SH-SY5Y (cell line): ENCODE measurements at regions not wholly inside any gene's neighbourhood (a gene's known extent, or its start where the extent isn't known, plus 50 kb on each side); places are given as distances from the start of the nearest gene placed in this dataset.

Experiments
- GATA2 ChIP-seq: IDR thresholded peaks from 2 replicates; pipeline ENCODE4 v1.6.1; 2011; ENCODE audit warnings: mild to moderate bottlenecking, low read depth, low read length
- GATA3 ChIP-seq: IDR thresholded peaks from 2 replicates; pipeline ENCODE4 v1.6.1; 2011; ENCODE audit warnings: low read depth, mild to moderate bottlenecking, low read length, moderate library complexity

DNA sequence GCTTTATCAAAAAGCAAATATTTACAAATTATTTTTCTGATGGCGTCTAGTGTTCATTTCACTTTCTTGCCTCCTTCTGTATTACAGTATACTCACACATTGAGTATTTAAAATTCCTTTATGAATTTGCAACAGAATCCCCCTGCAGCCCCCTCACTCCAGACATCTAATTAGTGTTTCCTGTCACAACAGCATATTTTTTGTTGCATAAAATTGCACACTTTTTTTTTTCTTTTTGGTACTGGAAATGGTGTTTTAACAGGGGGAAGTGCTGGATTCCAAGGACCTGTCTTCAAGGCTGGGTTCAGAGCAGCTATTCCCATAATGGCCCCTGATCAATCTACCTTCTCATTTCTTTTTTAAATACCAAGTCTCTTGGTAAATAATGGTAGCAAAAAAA is 184.3 kb upstream of the HMCN1 start:
- TF ChIP-seq GATA3 (no peak), GATA2 (no peak)

DNA sequence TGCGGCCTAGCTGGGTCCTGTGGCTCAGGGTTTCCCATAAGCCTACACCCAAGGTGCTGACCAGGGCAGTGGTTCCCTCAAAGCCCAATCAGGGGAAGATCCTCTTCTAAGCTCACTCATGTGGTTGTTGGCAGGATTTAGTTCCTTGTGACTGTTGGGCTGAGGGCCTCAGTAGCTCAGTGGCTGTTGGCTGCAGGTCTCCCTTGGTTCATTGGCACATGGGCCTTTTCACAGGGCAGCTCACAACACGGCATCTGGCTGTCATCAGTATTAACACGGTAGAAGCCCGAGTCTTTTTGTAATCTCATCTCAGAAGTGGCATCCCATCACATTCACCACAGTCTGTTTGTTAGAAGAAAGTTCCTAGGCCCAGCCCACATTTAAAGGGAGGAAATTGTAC is 188.2 kb upstream of the HMCN1 start:
- TF ChIP-seq GATA3 = no peak
- no peak for TF ChIP-seq GATA2

DNA sequence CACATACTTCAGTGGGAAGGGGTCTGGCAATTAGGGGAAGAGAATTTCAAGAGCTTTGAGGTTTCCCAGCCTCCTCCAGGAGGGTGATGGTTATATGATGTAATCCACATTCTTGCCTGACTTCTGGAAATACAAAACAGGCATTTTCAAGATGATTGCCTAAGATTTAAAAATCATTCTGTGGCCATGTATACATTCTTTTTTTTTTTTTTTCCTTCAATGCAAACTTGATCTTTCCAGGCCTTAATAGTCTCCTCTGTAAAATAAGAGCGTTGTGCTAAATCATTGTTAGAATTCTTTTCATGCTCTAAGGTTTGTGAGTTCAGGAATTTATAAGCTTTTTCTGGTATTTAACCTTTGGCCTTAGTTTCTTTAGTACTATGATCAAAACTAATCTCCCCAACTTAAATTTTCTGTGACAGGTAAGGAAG is 192.3 kb upstream of the HMCN1 start:
- no peak for TF ChIP-seq GATA3
- TF ChIP-seq GATA2 = no peak

DNA sequence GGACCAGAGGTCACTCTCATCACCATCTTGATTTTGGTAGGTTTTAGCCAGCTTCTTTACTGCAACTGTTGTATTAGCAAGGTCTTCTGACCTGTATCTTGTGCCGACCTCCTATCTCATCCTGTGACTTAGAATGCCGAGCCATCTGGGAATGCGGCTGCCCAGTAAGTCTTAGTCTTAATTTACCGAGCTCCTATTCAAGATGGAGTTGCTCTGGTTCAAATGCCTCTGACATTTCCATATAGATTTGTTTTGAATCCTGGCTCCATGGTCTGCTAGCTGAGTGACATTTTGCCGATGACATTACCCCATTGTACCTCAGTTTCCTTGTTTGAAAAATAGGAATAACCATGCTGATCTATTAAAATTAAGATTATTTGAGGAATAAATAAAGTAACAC is 193.9 kb upstream of the HMCN1 start:
- TF ChIP-seq GATA3 (no peak), GATA2 (no peak)

DNA sequence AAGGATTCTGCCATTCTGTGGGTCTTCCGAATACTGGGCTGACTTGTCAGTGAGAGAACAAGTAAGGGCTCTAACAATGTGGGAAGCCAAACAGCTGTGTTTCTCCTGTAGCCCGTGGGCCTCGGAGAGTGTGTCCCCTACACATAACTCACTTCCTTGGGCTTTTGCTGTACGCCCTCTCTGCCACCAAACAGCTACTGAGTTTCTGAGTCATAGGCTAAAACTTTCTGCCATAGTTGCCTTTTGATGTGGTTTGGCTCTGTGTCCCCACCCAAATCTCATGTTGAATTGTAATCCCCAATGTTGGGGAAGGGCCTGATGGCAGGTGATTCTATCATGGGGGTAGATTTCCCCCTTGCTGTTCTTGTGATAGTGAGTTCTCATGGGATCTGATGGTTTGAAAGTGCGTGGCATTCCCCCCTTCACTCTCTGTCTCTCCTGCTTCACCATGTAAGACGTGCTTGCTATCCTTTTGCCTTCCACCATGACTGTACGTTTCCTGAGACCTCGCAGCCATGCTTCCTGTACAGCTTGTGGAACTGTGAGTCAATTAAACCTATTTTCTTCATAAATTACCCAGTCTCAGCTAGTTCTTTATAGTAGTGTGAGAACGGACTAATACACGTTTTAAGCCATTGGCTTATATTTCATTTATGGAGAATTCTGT is 194.8 kb upstream of the HMCN1 start:
- TF ChIP-seq GATA2 (no peak), GATA3 (no peak)

DNA sequence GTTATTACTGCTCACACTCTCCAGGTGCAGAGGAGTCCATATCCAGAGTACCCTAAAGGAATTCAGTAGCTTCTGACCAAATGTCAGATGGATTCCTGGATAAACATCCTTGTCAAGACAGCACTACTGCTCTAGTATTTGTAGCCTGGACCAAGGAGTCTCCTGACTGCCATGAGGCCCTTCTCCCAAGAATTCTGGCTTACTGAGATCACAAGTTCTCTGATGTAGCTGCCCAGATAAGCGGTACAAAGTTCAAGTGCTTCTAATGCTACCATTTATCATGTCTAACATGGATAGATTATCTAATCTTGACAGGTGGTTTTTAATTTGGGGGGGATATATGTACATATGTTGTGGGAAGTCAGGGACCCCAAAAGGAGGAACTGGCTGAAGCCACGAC is 196.6 kb upstream of the HMCN1 start:
- TF ChIP-seq GATA2 (no peak), GATA3 (no peak)

DNA sequence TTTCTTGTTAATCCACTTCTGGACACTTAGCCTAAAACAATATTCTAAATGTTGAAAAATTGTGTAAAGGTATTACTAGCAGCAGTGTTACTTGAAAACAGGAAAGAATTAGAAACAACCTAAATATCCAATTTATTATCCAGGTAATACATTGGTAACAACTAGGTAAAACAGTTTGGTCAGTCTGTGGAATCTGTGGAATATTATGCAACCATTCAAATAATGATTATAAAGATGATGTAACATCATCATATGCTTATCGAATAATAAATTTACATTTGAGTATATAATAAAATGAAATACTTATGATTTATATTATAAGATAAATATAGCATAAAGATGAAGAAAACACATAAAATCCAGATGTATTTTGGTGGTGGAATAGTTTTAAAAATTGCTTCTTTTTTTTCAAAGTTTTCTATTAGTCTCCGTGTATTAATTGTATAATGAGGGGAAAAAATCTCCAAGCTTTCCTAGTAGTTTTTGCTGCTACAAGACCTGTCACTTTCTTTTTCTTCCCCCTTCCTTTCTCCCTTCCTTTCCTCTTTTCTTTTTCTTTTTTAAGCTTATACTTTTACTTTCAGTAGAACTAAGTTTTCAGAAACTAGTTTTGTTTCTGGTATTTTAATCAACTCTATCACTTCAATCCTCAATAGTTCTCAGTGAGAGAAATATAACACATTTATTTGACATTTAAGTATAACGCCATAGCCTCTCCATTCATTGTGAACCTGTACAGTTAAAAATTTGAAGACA is 197.8 kb upstream of the HMCN1 start:
- TF ChIP-seq GATA3 (no peak), GATA2 (no peak)

DNA sequence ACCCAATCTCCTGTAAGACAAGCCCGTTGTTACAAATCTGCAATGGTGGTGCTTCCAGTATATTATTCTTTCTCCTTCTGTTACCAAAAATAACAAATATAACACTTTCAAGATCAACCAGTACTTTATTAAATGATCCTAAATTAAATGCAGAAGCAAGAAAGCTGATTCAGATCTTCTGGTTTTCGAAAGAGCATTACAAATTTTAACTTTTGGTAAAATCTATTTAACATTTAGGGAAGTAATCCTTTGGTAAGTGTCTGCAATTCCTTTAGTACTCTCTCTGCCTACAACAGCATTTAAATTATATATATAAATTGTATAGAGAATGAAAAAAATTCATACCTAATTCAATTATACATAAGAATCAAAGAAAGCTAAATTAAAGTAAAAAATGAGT is 198.6 kb upstream of the HMCN1 start:
- no peak for TF ChIP-seq GATA2
- TF ChIP-seq GATA3 = no peak

DNA sequence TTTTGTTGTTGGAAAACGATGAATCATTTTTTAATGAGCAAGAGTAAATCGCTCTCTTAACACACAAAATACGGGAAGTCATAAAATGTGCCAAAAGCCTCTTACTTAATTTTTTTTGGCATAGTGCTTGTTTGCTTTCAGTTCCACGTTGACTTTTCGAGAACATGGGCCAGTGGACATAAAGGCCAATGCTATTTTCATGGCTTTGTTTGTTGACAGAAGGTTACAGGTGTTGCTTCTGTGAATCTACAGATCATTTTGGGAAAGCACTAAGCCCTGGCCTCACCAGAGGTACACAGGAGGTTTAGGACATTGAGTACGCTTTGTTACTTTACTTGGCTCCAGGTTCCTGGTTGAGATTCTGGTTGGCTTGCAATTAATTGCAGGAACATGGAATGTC is 199.4 kb upstream of the HMCN1 start:
- no peak for TF ChIP-seq GATA3

DNA sequence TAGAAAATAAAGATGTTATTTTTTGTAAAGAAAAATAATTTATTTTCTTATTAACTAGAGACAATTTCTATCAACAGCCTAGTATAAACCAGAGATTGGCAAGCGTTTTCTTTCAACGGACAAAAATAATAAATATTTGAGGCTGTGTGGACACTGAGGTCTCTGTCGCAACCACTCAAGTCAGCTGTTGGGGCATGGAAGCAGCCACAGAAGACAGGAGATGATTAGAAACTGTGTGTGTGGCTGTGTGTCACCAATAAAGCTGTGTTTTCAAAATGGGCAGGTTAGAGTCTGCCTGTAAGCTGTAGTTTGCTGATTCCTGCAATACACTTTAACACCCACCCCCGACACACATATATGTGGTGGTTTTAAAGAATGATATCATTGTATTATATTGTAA is 200.6 kb upstream of the HMCN1 start:
- TF ChIP-seq GATA2 (no peak), GATA3 (no peak)

DNA sequence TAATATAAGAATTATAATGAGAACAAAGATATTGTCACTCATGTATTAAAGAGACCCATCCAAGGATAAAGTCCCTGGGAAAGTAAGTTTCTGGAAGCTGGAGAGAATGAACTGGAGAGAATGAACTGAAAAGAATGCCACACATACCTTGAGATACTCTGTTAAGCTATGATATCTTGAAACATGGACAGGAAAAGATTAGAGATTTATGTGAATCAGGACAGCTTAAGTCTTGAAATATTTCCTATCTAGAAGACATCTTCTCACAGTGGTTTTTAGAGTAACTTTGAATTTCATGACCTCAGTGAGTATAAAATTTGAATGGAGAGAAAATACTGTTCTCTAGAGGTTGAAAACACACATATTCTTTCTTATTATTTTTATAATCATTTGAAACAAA is 201.3 kb upstream of the HMCN1 start:
- TF ChIP-seq GATA3 = no peak
- TF ChIP-seq GATA2 = no peak

DNA sequence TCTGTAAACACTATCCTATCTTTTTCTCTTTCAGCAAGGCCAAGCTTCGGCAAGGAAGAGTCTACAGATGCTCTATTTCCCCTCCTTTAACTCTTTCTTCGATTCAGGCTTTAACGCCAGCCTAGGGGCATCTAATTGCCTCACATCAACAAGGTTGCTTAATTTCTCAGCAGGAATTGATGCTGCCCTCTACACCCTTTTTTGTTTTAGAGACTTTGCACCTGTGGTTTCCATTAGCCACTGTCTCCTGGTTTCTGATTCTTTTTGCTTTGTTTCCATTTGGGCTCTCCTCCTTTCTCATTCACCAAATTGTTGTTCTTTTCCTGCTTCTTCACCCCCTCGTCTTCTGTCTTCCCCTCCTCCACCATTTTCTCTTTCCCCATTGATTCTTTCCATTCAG is 202.4 kb upstream of the HMCN1 start:
- TF ChIP-seq GATA2 (no peak), GATA3 (no peak)

DNA sequence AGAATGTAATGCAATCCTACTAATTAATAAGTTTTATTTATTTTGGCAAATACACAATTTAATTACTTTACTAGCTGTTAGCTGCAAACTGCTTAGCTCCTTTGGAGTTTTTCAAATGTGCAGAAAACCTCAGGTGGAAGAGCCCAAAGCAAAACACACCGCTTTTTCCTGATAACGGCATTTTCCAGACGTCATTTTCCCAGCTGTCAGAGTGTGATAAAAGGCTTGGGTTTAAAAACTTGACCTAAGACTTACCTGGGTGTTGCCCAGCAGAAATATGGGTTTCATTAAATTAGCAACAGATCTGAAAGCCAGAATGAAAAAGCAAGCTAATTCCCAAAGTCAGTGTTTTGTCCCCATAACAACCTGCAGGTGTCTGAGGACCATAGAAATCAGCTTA is 204.0 kb upstream of the HMCN1 start:
- TF ChIP-seq GATA3 (no peak), GATA2 (no peak)

DNA sequence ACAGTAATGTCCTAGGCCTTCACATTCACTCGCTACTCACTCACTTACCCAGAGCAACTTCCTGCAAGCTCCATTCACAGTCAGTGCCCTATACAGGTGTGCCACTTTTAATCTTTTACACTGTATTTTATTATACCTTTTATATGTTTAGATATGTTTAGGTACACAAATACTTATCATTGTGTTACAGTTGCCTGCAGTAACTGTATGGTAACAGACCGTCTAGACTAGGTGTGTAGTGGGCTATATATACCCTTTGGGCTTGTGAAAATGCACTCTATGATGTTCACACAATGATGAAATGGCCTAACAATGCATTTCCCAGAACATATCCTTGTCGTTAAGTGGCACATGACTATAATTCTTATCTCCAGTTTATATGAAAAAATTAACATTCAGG is 204.5 kb upstream of the HMCN1 start:
- TF ChIP-seq GATA2 = no peak

DNA sequence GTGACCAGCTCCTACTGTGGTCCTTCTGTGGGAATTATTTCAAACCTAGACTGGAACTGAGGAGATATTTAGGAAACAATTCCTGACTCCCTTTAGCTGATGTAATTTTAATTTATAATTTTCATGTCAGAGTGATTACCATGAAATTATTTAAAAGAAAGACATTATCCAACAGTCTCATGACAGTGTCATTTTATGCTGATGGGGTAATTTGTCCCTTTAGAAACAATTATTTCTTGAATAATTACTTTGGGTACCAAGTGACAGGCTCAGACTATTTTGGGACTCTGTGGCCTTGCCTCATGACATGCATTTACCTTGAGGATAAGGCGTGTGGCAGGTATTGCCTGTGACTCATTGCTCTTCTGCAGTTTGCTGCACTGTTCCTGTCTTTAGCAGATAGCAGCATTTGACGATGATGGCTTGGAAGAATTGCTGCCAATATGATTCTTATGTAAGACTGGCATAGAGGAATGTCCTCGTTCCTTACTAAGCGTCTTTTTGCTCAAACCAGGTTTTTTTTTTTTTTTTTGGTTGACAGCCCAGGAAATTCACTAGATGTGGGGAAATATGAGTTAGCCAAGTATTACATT is 206.0 kb upstream of the HMCN1 start:
- TF ChIP-seq GATA2 (no peak), GATA3 (no peak)
